GM18861 (cell line): ENCODE measurements at regions not wholly inside any gene's neighbourhood (a gene's known extent, or its start where the extent isn't known, plus 50 kb on each side); places are given as distances from the start of the nearest gene placed in this dataset.
"Not testable (repeated sequence)": the region's sequence is repeated elsewhere in the genome, so short reads cannot be mapped to it uniquely, and the experiment has no call there.

ENCODE experiments used
- ATAC-seq: cut with Tn5 transposase; IDR thresholded peaks from one replicate; pipeline ENCODE4 v1.9.1; 2021; ENCODE audit not compliant: unreplicated experiment

DNA sequence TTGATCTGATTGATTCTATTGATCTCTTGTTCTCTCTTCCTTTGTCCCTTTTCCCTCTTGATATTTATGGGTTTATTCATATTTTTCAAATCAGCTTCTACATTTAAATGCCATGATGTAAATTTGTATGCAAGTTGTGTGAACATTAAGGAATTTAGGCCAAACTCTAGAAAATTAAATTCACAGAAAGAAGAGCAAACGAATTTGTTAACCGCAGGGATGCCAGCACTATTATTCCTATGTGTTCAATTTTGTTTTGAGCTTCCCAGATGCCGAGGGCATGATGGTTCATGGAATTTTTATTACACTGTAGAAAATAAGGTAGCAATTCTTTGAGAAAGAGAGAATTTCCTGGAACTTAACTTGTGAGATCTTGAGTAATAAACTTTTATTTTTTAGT, 220.9 kb downstream of the BUB3 start:
- no peak for ATAC-seq

DNA sequence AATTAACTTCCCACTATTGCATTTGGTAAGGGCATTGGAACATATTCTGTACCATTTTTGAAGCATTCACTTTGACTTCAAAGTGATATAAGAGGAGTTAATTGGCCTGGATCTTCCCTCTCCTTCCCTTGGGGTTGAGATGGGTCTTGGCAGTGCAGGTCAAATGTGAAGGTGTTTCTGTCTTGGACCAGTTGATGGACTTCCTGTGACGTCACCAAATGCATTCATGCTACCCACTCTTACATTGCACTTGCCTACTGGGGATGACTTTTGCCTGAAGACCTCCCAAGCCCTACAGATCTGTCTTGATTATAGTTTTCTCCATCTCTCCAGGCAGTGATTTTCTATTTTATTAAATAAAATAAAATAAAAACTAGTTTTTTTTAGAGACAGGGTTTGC, 221.5 kb downstream of the BUB3 start:
- no peak for ATAC-seq

DNA sequence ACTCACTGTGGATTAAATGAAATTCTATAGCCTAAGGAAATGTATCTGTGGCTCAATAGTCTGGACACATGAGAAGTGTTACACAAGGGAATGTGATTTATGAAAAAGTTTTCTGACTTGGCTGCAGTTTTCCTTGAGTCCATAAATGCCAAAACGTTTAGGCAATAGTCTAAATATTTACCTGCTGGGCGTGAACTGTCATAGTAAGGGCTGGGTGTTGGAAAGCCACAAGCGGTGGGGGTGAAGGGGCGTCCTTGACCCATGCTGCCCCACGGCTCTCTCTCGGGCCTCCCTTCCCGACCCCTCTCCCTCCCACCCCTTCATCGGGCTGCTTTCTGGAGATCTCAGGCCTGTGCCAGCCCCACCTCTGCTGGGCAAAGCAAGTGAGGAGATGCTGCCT, 223.7 kb downstream of the BUB3 start:
- ATAC-seq, result no peak

DNA sequence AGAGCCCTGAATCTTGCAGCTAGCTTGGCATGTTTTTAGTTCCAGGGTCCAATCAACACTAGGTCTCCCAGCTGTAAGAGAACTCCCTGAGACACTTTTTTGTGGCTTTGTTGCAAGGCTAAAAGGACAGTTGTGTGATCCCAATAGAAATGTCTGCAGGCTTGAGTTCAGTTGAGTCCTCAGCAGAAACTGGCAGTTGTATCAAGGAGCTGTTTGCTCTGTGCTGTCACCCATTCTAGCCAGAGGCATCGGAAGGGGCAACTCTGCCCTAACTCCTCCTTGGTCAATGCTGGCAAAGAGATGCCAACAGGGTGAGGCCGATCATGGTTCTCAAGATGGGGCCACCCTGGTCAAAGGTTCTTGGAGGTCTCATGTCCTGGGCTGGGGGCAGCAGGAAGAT, 224.1 kb downstream of the BUB3 start:
- ATAC-seq, result no peak

DNA sequence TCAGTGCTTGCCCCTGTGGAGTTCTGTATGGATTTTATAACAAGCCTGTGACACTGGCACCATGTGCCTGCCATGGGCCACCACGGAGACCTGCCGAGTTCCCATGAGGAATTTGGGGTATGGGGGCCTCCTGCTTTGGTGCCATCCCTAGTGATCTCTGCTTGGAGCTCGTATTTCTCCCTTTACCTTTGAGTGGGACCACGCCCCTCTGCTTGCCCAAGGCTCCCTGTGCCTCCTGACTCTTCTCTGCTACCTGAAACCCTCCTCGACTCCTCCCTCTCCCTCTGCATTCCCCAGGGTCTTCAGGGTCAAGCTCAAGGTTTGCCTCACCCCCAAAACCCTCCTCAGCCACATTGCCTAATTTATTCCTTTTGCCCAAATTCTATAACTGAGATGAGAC, 225.0 kb downstream of the BUB3 start:
- no peak for ATAC-seq

DNA sequence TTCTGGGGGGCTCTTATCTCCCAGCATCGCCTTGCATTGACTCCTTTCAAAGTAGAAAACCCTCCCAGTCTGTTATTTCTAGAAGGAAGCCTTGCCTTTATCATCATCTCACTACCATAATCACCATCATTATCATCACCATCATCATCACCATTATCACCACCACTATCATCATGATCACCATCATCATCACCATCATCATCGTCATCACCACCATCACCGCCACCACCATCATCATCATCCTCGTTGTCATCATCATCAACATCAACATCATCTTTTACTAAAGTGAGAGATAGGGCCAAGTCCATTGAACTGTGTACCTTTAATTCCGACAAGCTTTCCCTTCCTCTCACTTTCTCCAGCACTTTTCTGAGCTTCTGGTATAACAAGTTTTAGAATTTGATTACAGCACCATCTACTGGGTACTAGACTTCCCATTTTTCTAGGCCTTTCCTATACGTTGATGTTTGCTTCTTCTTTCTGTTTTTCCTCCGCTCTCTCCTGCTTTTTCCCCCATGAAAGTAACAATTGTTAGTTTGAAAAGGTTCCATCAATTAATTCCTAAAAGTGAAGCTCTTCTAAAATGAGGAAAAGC, 226.4 kb downstream of the BUB3 start:
- no peak for ATAC-seq

DNA sequence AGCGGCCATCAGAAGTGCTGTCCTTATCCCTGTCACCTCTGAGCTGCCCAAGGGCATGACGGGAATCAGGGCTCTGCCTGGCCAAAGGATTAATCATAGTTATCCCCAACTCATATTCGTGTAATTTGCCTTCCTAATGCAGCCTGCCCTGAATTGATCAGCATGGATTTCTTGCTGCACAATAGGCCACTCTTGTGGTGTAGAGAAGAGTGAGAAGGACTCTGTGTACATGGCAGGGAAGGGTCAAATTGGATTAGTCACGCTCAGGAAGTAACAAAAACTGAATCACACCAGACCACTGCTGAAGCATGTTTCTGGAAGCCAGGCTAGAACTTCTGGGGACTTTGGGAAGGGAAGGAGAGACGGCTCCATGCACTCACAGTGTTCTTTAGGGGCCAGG, 227.0 kb downstream of the BUB3 start:
- ATAC-seq, result no peak

DNA sequence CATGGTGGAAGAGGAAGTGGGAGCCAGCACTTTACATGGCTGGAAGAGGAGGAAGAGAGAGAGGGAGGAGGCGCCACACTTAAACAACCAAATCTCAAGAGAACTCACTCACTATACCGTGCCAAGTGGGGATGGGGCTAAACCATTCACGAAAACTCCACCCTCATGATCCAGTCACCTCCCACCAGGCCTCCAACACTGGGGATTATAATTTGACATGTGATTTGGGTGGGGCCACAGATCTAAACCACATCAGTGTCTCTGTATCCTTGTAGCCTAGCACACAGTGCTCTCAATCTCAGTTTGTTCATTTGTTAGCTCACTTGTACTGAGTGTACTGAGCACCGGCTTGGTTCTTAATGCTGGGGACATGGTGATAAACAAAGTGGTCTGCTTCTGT, 228.3 kb downstream of the BUB3 start:
- ATAC-seq, result no peak

DNA sequence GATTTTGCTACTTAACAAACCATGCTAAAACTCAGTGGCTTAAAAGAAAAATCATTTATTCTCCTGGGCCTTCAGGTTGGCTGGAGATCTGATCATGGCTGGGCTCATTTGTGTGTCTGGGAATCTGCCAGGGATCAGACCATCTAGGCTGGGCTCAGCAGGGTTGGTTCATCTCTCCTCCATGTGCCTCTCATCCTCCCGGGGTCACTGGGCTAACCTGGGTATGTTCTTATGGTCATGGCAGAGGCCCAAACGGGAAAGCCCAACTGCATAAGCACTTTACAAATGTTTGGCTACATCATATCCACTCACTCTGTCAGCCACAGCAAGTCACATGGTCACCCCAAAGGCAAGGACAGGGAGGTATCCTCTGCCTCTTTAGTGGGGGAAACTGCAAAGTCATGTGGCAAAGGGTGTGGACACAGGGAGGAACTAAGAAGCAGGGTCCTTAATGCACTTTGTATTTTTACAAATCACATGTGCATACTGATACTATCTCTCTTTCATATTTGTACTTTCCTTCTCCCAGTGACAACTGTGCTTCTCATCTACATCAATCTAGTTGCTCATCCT, 231.4 kb downstream of the BUB3 start:
- ATAC-seq, result no peak

DNA sequence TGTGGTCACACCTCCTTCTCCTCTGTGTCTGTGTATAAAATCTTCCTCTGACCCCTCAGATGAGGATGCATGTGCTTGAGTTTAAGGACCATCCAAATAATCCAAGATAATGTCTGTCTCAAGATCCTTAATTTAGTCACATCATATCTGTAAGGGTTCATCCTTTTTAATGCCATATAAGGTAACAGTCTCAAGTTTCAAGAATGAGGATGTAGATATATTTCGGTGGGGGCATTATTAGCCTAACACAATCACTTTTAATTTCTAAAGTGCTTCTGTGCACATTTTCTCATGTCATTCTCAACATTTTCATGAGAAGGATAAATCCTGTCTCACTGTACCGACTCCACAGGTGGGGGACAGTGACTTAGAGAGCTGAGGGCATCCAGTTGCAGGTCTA, 235.3 kb downstream of the BUB3 start:
- no peak for ATAC-seq

DNA sequence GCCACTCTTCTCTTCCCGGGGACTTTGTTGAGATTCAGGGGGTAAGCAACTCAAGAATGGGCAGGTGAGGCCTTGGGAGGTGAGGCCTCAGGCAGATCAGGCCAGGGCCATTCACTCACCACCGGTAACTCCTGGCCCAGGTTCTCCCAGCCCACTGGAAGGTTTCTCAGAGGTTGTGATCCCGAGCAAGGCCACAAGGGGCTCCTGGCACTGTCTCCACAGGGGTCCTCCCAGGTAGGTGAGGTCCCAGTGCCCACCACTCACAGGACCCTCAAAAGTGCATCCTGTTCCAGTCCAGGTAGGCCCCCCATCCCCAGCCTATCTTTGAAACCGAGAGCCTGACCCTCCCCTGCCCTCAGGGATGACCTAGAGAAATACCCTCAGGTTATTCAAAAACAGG, 236.1 kb downstream of the BUB3 start:
- ATAC-seq, result no peak

DNA sequence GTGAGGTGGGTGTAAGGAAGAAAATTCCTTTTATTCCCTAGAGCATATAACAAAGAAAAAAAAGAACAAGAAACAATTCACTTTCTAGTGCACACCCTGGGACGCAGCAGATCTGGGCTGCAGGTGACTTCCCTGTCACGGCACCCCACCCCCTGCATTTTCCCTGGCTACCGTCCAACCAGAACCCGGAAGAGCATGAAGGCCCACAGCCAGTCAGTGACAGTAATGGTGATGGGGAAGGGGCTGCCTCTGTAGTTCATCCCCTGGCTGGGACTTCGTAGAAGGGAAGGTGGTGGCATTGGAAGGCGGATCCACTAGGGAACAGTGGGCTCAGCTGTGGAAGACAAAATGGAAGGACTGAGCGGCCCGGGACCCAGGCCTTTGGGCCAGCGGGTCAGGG, 236.7 kb downstream of the BUB3 start:
- ATAC-seq, result no peak

DNA sequence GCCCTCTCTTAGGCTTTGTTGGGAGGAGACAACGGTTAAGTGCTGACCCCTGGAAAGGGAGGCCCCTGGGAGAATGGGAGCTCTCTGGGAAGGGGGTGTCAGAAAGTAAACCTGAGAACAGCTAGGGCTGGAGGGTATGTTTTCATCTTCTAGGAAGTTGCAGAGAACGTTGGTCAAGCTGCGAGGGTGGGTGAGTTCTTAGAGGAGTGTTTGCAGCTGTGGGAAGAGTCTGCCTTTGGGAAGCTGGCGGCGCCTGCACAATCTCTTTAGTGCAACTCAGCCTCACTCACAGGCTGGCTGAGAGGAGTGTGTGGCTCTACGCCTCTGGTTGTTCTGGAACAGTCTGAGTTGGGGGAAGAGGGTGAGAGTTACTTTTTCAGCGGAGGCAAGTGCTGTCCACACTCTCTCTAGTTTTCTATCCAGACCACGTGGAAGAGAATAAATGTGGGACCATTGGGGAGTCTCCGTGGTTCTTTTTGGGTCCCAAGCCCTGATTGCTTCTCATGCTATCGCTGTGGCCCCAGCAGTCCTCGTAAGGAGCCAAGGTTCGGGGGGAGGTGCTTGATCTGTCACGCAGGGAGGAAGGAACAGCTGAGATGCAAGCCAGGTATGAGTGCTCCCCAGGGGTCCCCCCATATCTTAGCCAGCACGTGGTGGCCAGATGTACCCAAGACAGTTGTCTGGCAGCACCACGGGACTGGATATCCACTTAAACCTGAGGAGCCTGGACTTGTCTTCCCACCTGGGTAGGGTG, 237.2 kb downstream of the BUB3 start:
- ATAC-seq, result peak; percentile 28

DNA sequence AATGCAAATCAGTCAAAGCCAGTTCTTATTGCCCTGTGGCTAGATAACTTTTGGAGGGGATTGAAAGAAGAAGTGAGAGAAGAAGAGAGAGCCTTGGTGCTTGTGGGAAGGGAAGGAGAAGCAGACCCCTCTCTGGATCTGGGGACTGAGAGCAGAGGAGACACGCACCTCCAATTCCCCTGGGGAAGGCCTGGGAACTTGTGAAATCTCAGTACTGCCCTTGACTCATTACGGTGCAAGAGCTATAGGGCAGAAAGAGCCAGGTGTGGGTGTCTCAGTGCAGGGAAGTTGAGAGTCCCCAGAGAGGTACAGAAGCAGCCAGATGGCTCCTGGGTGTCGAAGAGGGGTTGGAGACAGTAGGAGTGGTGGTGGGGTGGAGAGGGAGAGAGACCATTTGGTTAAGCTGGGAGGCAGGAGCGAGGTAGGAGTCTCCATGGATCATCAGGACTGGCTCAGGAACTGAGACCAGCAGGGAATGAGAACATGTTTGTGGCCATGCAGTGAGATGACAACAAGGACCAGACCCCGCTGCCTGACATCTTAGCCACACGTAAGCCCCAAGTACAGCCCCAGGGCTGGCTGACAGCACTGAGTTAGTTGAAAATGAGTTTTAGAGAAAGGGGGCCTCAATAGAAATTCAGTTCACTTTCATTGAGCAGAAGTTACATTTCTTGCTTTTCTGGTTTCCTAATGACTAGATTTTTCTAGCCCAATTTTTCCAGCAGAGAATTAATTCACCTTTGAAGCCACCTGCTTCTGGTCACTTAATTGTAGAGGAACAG, 238.2 kb downstream of the BUB3 start:
- ATAC-seq, result peak; percentile 86

DNA sequence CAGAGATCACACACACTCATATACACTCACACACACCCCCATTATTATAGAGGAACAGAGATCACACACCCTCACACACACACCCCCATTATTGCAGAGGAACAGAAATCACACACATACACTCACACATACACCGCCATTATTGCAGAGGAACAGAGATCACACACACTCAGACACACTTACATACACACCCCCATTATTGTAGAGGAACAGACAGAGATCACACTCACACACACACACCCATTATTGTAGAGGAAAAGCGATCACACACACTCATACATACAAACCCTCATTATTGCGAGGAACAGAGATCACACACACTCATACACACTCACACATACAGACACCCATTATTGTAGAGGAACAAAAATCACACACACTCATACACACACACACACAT, 239.0 kb downstream of the BUB3 start:
- ATAC-seq, result no peak

DNA sequence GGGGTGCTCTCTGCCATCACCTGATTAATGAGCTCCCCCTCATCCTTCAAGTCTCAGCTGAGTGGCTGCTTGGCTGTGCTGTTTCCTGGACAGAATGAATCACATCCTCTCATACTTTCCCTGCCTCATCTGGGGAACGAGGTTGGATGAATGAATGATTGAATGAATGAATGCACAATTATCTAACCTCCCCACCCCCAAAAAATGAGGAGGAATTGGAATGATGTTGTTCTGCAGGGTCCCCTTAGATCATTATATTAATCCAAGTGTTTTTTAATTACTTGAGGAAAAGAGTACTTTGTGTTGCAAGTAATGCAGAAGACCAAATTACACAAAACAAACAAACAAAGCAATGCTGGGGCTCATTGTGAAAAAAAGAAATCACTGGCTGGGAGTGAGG, 240.2 kb downstream of the BUB3 start:
- no peak for ATAC-seq

DNA sequence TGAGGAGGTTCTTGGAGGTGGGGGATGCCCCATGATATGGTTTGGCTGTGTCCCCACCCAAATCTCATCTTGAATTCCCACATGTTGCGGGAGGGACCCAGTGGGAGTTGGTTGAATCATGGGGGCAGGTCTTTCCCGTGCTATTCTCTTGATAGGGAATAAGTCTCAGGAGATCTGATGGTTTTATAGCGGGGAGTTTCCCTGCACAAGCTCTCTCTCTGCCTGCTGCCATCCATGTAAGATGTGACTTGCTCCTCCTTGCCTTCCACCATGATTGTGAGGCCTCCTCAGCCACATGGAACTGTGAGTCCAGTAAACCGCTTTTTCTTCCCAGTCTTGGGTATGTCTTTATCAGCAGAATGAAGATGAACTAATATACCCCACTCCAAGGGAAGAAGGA, 241.0 kb downstream of the BUB3 start:
- ATAC-seq, result not testable (repeated sequence)

DNA sequence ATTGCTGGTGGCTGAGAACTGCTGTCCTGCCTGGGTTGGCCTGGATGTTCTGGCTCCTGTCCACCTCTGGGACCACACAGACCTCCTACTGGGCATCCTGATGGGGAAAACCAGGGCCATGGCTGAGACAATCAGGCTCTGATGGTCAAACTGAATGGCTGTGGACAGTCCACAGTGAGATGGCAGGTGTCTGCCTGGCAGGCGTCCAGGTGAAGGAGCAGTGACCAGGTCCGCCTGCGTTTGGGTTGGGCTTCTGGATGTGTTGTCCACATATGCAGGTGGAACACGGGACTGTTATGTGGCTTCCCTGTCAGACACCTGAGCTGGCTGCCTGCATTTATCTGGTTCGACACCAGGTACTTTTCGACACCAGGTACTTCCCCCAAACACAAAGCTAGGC, 241.7 kb downstream of the BUB3 start:
- ATAC-seq, result no peak

DNA sequence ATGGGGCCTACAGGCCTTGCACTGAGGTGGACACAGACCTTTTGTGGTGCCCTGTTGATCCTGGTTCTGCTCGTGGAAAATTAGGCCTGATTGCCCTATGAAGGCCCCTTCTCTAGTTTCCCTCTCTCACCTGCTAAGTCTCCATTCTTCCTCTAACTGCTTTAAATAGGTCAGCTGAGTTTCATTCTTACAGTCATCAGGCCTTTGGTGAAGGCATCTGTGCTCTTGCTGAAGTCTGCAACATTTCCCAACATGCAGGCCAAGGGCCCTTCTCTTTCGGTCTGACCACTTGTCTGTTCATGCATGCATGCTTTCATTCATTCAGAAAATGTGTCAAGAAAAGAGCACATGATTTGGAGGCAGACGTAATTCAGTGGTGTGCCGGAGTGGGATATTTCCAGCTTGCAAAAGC, 244.0 kb downstream of the BUB3 start:
- ATAC-seq, result peak; percentile 74

DNA sequence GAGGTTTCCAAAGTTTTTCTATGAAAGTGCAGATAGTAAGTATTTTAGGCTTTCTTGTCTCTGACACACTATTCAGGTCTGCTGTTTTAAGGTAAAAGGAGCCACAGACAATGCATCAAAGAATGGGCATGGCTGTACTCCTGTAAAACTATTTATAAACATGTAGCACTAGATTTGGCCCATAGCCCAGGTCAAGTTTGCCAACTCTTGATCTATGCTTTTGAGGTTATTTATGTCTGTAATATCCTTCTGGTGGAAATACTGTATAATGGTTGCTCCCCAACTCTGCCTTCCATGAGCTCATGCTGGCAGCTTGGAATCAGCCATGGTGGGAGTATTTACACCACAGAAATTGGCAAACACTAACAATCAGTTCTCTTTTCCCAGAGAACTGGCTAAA, 244.6 kb downstream of the BUB3 start:
- ATAC-seq, result no peak

DNA sequence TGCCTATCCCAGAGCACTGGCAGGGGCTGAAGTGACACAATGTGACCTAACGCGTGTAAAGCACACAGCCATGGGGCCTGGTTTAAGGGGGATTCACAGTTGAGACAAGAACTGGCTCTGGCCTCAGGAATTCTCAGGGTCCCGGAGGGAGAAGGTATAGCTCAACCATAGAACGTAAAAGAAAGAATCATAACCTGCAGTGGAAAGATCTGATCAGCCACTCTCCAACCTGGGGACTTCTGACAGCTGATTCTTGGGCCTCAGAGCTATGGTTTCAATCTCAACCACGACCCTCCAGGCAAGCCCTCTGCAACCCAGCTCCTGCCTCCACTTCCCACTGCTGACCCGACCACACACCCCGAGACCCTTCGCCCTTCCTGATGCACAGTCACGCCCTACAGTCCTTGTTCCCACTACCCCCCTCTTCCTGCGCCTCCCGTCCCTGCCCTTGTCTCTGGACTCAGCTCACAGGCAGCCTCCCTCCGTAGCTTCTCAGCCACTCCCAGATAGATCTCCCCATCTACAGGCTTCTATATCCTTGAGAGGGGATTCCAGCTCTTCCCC, 245.2 kb downstream of the BUB3 start:
- ATAC-seq, result no peak

DNA sequence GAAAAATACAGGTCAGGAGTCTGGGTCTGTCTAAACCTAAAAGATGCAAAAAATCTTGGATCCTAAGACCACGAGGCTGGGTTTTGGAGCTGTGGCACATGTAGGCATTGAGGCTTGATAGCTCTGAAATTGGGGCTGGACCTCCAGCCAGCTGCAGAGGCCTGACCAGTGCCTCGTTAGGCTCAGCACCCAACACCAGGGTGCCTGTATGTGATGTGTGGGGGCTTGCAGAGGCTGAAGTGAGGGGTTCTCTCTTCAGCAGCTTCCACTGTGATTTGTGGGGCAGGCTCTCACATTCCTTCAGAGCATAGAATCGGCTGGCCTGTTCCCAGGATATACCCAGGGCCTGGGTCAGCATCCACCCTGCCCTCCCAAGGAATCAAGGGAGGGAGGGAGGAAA, 247.8 kb downstream of the BUB3 start:
- no peak for ATAC-seq
